ENCODE measurements at regions not wholly inside any gene's neighbourhood (a gene's known extent, or its start where the extent isn't known, plus 50 kb on each side); places are given as distances from the start of the nearest gene placed in this dataset.

DNA sequence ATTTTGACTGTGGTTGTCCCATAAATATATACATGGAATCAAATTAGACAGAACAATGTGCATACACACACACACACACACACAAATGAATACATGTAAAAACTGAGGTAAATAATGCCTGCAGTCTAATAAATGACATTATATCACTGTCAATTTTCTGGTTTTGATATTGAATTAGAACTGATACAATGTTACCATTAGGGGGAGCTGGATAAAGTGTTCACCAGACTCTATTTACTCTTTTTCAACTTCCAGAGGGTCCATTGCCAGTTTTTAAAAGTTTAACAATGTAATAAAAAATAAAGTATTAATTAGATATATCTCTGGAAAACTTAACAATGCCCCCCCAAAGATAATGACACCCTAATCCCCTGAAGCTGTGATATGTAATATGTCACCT lies 1666.8 kb upstream of the TMEFF2 start:
- no peak overlapping the region for H3K27ac ChIP-seq (ENCODE audit: insufficient read depth, low read depth, low read length)
- intact Hi-C loops (cut with micrococcal nuclease) (no loop called here), dilution Hi-C loops (cut with MboI; ENCODE audit: extremely low pct_ligation_motif_present, low sequenced_read_pairs) (no loop called here)
- no peaks in the 10 kb centered on the region for H3K9me1 ChIP-seq (replicated peaks; ENCODE audit: control insufficient read depth, extremely low read depth, insufficient read depth, low read length)
- H3K4me3 ChIP-seq (replicated peaks in 1 of 3; ENCODE audit: insufficient read depth in 1 of 3, low read depth in 1 of 3, low read length in 3 of 3) = no peak overlapping the region
- no peaks in the 10 kb centered on the region for H3K9me3 ChIP-seq (replicated peaks; ENCODE audit: control insufficient read depth, insufficient read depth, low read length)
- no peaks in the 10 kb centered on the region for H3K36me3 ChIP-seq (ENCODE audit: control insufficient read depth in 2 of 2, extremely low read depth in 1 of 2, insufficient read depth in 2 of 2, low read length in 2 of 2)
- DNase-seq (ENCODE audit: low read depth, low spot score) (no peak), FAIRE-seq (no peak)
- TF ChIP-seq, protein P1, sequence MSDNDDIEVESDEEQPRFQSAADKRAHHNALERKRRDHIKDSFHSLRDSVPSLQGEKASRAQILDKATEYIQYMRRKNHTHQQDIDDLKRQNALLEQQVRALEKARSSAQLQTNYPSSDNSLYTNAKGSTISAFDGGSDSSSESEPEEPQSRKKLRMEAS (IDR thresholded peaks at IDR 0.05; ENCODE audit: insufficient read depth, insufficient read length) = no peak
- TF ChIP-seq, protein P2, sequence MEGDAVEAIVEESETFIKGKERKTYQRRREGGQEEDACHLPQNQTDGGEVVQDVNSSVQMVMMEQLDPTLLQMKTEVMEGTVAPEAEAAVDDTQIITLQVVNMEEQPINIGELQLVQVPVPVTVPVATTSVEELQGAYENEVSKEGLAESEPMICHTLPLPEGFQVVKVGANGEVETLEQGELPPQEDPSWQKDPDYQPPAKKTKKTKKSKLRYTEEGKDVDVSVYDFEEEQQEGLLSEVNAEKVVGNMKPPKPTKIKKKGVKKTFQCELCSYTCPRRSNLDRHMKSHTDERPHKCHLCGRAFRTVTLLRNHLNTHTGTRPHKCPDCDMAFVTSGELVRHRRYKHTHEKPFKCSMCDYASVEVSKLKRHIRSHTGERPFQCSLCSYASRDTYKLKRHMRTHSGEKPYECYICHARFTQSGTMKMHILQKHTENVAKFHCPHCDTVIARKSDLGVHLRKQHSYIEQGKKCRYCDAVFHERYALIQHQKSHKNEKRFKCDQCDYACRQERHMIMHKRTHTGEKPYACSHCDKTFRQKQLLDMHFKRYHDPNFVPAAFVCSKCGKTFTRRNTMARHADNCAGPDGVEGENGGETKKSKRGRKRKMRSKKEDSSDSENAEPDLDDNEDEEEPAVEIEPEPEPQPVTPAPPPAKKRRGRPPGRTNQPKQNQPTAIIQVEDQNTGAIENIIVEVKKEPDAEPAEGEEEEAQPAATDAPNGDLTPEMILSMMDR (IDR thresholded peaks at IDR 0.05; ENCODE audit: extremely low read depth in 1 of 2, insufficient read depth in 1 of 2, low read depth in 1 of 2, low read length in 2 of 2) = peak in 1 of 2 donors; percentile 8
- no TSS peak for BruUV-seq (replicated peaks)
- H3K79me2 ChIP-seq (ENCODE audit: control insufficient read depth, insufficient read depth, low read length) = no peaks in the 10 kb centered on the region
- no peak overlapping the region for H3K4me2 ChIP-seq (ENCODE audit: insufficient read depth, low read length)
- H3K4me1 ChIP-seq (ENCODE audit: control insufficient read depth, extremely low read depth, insufficient read depth, low read length) = no peaks in the 10 kb centered on the region
- CTCF ChIA-PET = interaction anchor here (0.8 to 1.6 kb wide), 7 partner anchors 10 to 167 kb away, joined by 3 to 4 read pairs (median 3); no protein-coding TSS in a partner anchor
- no peaks in the 10 kb centered on the region for H4K20me1 ChIP-seq (replicated peaks; ENCODE audit: control insufficient read depth, extremely low read depth, insufficient read depth, low read length)
- H3K27me3 ChIP-seq (ENCODE audit: control insufficient read depth in 2 of 2, insufficient read depth in 2 of 2, low read length in 2 of 2) = no peaks in the 10 kb centered on the region
- H3K9ac ChIP-seq (replicated peaks; ENCODE audit: extremely low read depth, insufficient read depth, low read length) = no peak overlapping the region
- POLR2A ChIA-PET = no interaction called here
- H2AFZ ChIP-seq (ENCODE audit: low read depth, low read length) = no peak overlapping the region

DNA sequence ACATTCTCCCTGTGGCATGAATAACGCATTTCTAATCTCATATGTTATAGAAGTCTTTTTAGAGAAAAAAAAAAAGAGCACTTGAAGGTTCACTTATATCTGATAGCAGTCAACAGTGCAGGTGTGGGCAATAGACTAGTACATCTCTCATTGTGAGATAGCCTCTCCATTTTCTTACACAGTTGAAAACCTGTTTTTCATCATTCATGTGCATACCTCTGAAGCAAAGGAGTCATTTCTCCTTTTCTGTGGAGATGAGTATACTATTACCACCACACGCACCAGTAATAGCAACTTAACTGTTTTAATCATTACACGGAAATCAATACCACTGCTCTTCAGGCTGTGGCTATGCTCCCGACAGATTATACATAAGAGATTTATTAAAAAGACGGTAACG lies 1653.3 kb upstream of the TMEFF2 start:
- Histone ChIP-seq H3K27ac (ENCODE audit: insufficient read depth, low read depth, low read length) (peak overlapping the region; percentile 91), H4K20me1 (replicated peaks; ENCODE audit: control insufficient read depth, extremely low read depth, insufficient read depth, low read length) (no peaks in the 10 kb centered on the region), H3K9ac (replicated peaks; ENCODE audit: extremely low read depth, insufficient read depth, low read length) (no peak overlapping the region), H3K4me2 (ENCODE audit: insufficient read depth, low read length) (peak overlapping the region; percentile 71), H3K9me3 (replicated peaks; ENCODE audit: control insufficient read depth, insufficient read depth, low read length) (no peaks in the 10 kb centered on the region), H3K4me1 (ENCODE audit: control insufficient read depth, extremely low read depth, insufficient read depth, low read length) (peaks cover 20% of the 10 kb centered on the region), H3K36me3 (ENCODE audit: control insufficient read depth in 2 of 2, extremely low read depth in 1 of 2, insufficient read depth in 2 of 2, low read length in 2 of 2) (no peaks in the 10 kb centered on the region), H3K79me2 (ENCODE audit: control insufficient read depth, insufficient read depth, low read length) (no peaks in the 10 kb centered on the region), H3K27me3 (ENCODE audit: control insufficient read depth in 2 of 2, insufficient read depth in 2 of 2, low read length in 2 of 2) (no peaks in the 10 kb centered on the region), H2AFZ (ENCODE audit: low read depth, low read length) (peak overlapping the region; percentile 30), H3K4me3 (replicated peaks in 1 of 3; ENCODE audit: insufficient read depth in 1 of 3, low read depth in 1 of 3, low read length in 3 of 3) (no peak overlapping the region), H3K9me1 (replicated peaks; ENCODE audit: control insufficient read depth, extremely low read depth, insufficient read depth, low read length) (no peaks in the 10 kb centered on the region)
- dilution Hi-C loops (cut with MboI; ENCODE audit: extremely low pct_ligation_motif_present, low sequenced_read_pairs) = no loop called here
- DNase-seq (ENCODE audit: low read depth, low spot score) (no peak), FAIRE-seq (no peak)
- intact Hi-C loops (cut with micrococcal nuclease) = no loop called here
- ChIA-PET POLR2A (no interaction called here), CTCF (interaction anchor here (1.0 kb wide), 2 partner anchors 11 to 13 kb away, joined by 3 read pairs; no protein-coding TSS in a partner anchor)
- TF ChIP-seq JUN (IDR thresholded peaks at IDR 0.05; ENCODE audit: borderline replicate concordance, insufficient read depth, insufficient read length, low read depth) (no peak), POLR2A (IDR thresholded peaks at IDR 0.05; ENCODE audit: low read depth, low read length) (no peak), EZH2 (IDR thresholded peaks at IDR 0.05; ENCODE audit: borderline replicate concordance, low read depth, low read length, severe bottlenecking) (no peak), FOS (IDR thresholded peaks at IDR 0.05; ENCODE audit: borderline replicate concordance, insufficient read depth, low read length) (no peak), MYC (IDR thresholded peaks at IDR 0.05; ENCODE audit: low read depth, low read length) (no peak), POLR2AphosphoS5 (IDR thresholded peaks at IDR 0.05; ENCODE audit: insufficient read depth, low read depth, low read length) (no peak), GATA2 (IDR thresholded peaks at IDR 0.05; ENCODE audit: insufficient read depth, insufficient read length, low read depth, low read length) (no peak)
- TF ChIP-seq, protein P1 (IDR thresholded peaks at IDR 0.05; ENCODE audit: insufficient read depth, insufficient read length) = no peak
- TF ChIP-seq, protein P2 (IDR thresholded peaks at IDR 0.05; ENCODE audit: extremely low read depth in 1 of 2, insufficient read depth in 1 of 2, low read depth in 1 of 2, low read length in 2 of 2) = no peak
- no TSS peak for BruUV-seq (replicated peaks)

All from endothelial cell of umbilical vein (primary cell).